PC-9 (cell line): ENCODE measurements at regions not wholly inside any gene's neighbourhood (a gene's known extent, or its start where the extent isn't known, plus 50 kb on each side); places are given as distances from the start of the nearest gene placed in this dataset.

Source experiments
- BruUV-seq: library from RNA; stranded (reverse); fragments of 400-500 nt; replicated peaks from 2 replicates; lab custom pipeline; 2021; lab: Mats Ljungman, UMichigan
- CTCF ChIA-PET: fragments of 300-600 bp; sonication (Branson Sonifier 250); formaldehyde crosslinking; loops from one replicate; lab custom pipeline; 2022; ENCODE audit warnings: antibody characterized with exemption; lab: Charles Lee
- POLR2A ChIA-PET: fragments of 300-600 bp; sonication (Branson Sonifier 250); formaldehyde crosslinking; loops from one replicate; lab custom pipeline; 2022; ENCODE audit warnings: antibody characterized with exemption; ENCODE audit not compliant: unreplicated experiment; lab: Charles Lee
- DNase-seq, 2 experiments: peaks; one replicate each; pipeline versions ENCODE4 v3.0.0 to v3.0.0-alpha.2; 2015 to 2022; ENCODE audit warnings: mixed read lengths in 1 of 2
- H2AFZ ChIP-seq: fragments of 200-600 bp; sonication (generic); 2 replicates; pipeline ENCODE4 v1.8.1; 2017; ENCODE audit warnings: antibody characterized with exemption
- H3F3A ChIP-seq: fragments of 200-600 bp; sonication (generic); 2 replicates; pipeline ENCODE4 v1.8.1; 2017; ENCODE audit warnings: antibody characterized with exemption, mild to moderate bottlenecking, low read depth; ENCODE audit not compliant: insufficient read depth
- H3K27ac ChIP-seq: fragments of 200-600 bp; sonication (generic); 2 replicates; pipeline ENCODE4 v1.6.1; 2016; ENCODE audit warnings: mixed run types
- H3K27me3 ChIP-seq: fragments of 200-600 bp; sonication (generic); 2 replicates; pipeline ENCODE4 v1.6.1; 2016; ENCODE audit warnings: low read depth, mixed run types; ENCODE audit not compliant: insufficient read depth
- H3K36me3 ChIP-seq: fragments of 200-600 bp; sonication (generic); 2 replicates; pipeline ENCODE4 v1.6.1; 2016; ENCODE audit warnings: low read depth, mixed run types
- H3K4me1 ChIP-seq: fragments of 200-600 bp; sonication (generic); replicated peaks from 2 replicates; pipeline ENCODE4 v1.6.1; 2016; ENCODE audit warnings: mixed run types; ENCODE audit not compliant: insufficient read depth
- H3K4me2 ChIP-seq: fragments of 200-600 bp; sonication (generic); 2 replicates; pipeline ENCODE4 v1.6.1; 2017; ENCODE audit warnings: mixed run types
- H3K4me3 ChIP-seq: fragments of 200-600 bp; sonication (generic); 2 replicates; pipeline ENCODE4 v1.6.1; 2016; ENCODE audit warnings: mixed run types
- H3K79me2 ChIP-seq: fragments of 200-600 bp; sonication (generic); 2 replicates; pipeline ENCODE4 v1.6.1; 2017; ENCODE audit warnings: low read depth, mixed run types
- H3K9me2 ChIP-seq: fragments of 200-600 bp; sonication (generic); 2 replicates; pipeline ENCODE4 v1.8.1; 2017; ENCODE audit warnings: mild to moderate bottlenecking; ENCODE audit not compliant: insufficient read depth
- H3K9me3 ChIP-seq: fragments of 200-600 bp; sonication (generic); 2 replicates; pipeline ENCODE4 v1.8.1; 2016; ENCODE audit warnings: low read depth; ENCODE audit not compliant: insufficient read depth
- H4K20me1 ChIP-seq: fragments of 200-600 bp; sonication (generic); 2 replicates; pipeline ENCODE4 v1.8.1; 2017; ENCODE audit not compliant: insufficient read depth
- CTCF ChIP-seq: fragments of 200-600 bp; sonication (generic); conservative IDR thresholded peaks from 2 replicates; pipeline ENCODE4 v1.6.1; 2017; ENCODE audit warnings: mixed run types, antibody characterized with exemption, mild to moderate bottlenecking, moderate library complexity
- EZH2 ChIP-seq: fragments of 200-600 bp; sonication (generic); IDR thresholded peaks from 2 replicates; pipeline ENCODE4 v1.8.0; 2017; ENCODE audit warnings: antibody characterized with exemption, low read depth
- intact Hi-C: fragments of 100-400 bp; cut with micrococcal nuclease; formaldehyde crosslinking; loops from one replicate; pipeline ENCODE4 v1.10.0; 2022; ENCODE audit not compliant: unreplicated experiment

GRCh38 chr10:105982735-105983134 is 1181.8 kb downstream of the SORCS1 start:
- Histone ChIP-seq H3K27me3 (no peaks in the 10 kb centered on the region), H2AFZ (no peak overlapping the region), H3K9me2 (no peaks in the 10 kb centered on the region), H3K4me1 (no peaks in the 10 kb centered on the region), H4K20me1 (no peaks in the 10 kb centered on the region), H3K9me3 (no peaks in the 10 kb centered on the region), H3F3A (no peaks in the 10 kb centered on the region), H3K4me2 (no peak overlapping the region), H3K27ac (no peak overlapping the region), H3K4me3 (no peak overlapping the region), H3K36me3 (no peaks in the 10 kb centered on the region), H3K79me2 (no peaks in the 10 kb centered on the region)
- TF ChIP-seq CTCF (no peak), EZH2 (no peak)
- intact Hi-C loops, result no loop called here
- CTCF ChIA-PET, result no interaction called here
- POLR2A ChIA-PET, result no interaction called here
- no peak for DNase-seq
- BruUV-seq, result no TSS peak

GRCh38 chr10:105981679-105982078 is 1182.8 kb downstream of the SORCS1 start:
- H3K27ac ChIP-seq, result no peak overlapping the region
- H3K27me3 ChIP-seq, result no peaks in the 10 kb centered on the region
- no peak overlapping the region for H2AFZ ChIP-seq
- DNase-seq, result no peak
- H3K36me3 ChIP-seq, result no peaks in the 10 kb centered on the region
- intact Hi-C loops, result no loop called here
- no peaks in the 10 kb centered on the region for H3K9me3 ChIP-seq
- H3K4me3 ChIP-seq, result no peak overlapping the region
- BruUV-seq, result no TSS peak
- no peaks in the 10 kb centered on the region for H3K9me2 ChIP-seq
- H3K4me1 ChIP-seq, result no peaks in the 10 kb centered on the region
- H3K4me2 ChIP-seq, result no peak overlapping the region
- ChIA-PET CTCF (no interaction called here), POLR2A (no interaction called here)
- no peaks in the 10 kb centered on the region for H3F3A ChIP-seq
- H3K79me2 ChIP-seq, result no peaks in the 10 kb centered on the region
- H4K20me1 ChIP-seq, result no peaks in the 10 kb centered on the region
- TF ChIP-seq CTCF (no peak), EZH2 (no peak)

GRCh38 chr10:105974803-105975456 is 1189.6 kb downstream of the SORCS1 start:
- no peak overlapping the region for H3K27ac ChIP-seq
- H3K79me2 ChIP-seq, result no peaks in the 10 kb centered on the region
- H3F3A ChIP-seq, result no peaks in the 10 kb centered on the region
- H4K20me1 ChIP-seq, result no peaks in the 10 kb centered on the region
- ChIA-PET POLR2A (no interaction called here), CTCF (no interaction called here)
- H3K36me3 ChIP-seq, result no peaks in the 10 kb centered on the region
- no peaks in the 10 kb centered on the region for H3K9me2 ChIP-seq
- H3K4me2 ChIP-seq, result peak overlapping the region; percentile 31; the same call in 1 of the 2 replicates
- H2AFZ ChIP-seq, result no peak overlapping the region; the same call in 1 of the 2 replicates
- intact Hi-C loops, result no loop called here
- no peaks in the 10 kb centered on the region for H3K9me3 ChIP-seq
- no TSS peak for BruUV-seq
- no peaks in the 10 kb centered on the region for H3K27me3 ChIP-seq
- no peaks in the 10 kb centered on the region for H3K4me1 ChIP-seq
- DNase-seq, result no peak
- H3K4me3 ChIP-seq, result no peak overlapping the region
- TF ChIP-seq EZH2 (no peak), CTCF (peak; percentile 42; the same call in 1 of the 2 replicates)
